ENCODE measurements at regions not wholly inside any gene's neighbourhood (a gene's known extent, or its start where the extent isn't known, plus 50 kb on each side); places are given as distances from the start of the nearest gene placed in this dataset.

- DNase-seq, result no peak
- H3K27ac Mint-ChIP-seq, result no peak overlapping the region
- no CpG with 5 or more reads among the region's 3 CpGs for WGBS (ENCODE audit: extremely low coverage, insufficient read length, low lambda C conversion rate)
Measured at GRCh38 chr1:63721531-63722189, 52.2 kb upstream of the ROR1 start.

More at GRCh38 chr1:63721531-63722189, 52.2 kb upstream of the ROR1 start:
- Histone ChIP-seq H3K4ac (ENCODE audit: low read depth, low read length) (no peak overlapping the region), H3K27ac (ENCODE audit: insufficient read length, low read depth, low read length) (no peak overlapping the region), H3K23ac (ENCODE audit: insufficient read length, low read depth, low read length) (no peak overlapping the region), H2BK12ac (ENCODE audit: insufficient read length, low read depth, low read length) (no peak overlapping the region), H2BK20ac (ENCODE audit: low read depth, low read length, poor library complexity, severe bottlenecking) (no peak overlapping the region), H3K18ac (ENCODE audit: insufficient read length, low read depth, low read length) (no peak overlapping the region), H2AK5ac (ENCODE audit: insufficient read length, low read length) (no peak overlapping the region), H4K91ac (ENCODE audit: insufficient read length, low read depth, low read length) (no peak overlapping the region), H4K5ac (ENCODE audit: insufficient read length, low read depth, low read length) (no peak overlapping the region), H3K9me3 (ENCODE audit: control insufficient read depth, low read depth, low read length) (no peaks in the 10 kb centered on the region), H3K79me2 (ENCODE audit: insufficient read depth, low read length) (no peaks in the 10 kb centered on the region), H4K8ac (replicated peaks; ENCODE audit: insufficient read length, low read depth, low read length) (no peak overlapping the region), H3K4me2 (ENCODE audit: insufficient read depth, insufficient read length, low read length) (no peak overlapping the region), H3K9ac (ENCODE audit: extremely low read depth, insufficient read length, low read length) (no peak overlapping the region), H3K4me1 (ENCODE audit: insufficient read depth, low read length) (peaks cover 8% of the 10 kb centered on the region; the same call in 1 of the 2 replicates), H2AFZ (ENCODE audit: low read length) (no peak overlapping the region), H4K20me1 (ENCODE audit: control insufficient read depth, insufficient read depth, insufficient read length) (no peaks in the 10 kb centered on the region), H3K56ac (ENCODE audit: insufficient read length, low read depth, low read length) (no peak overlapping the region), H2BK15ac (ENCODE audit: low read depth, low read length) (no peak overlapping the region), H3K27me3 (ENCODE audit: insufficient read depth, low read length) (no peaks in the 10 kb centered on the region), H3K14ac (ENCODE audit: insufficient read depth, low read length) (no peak overlapping the region), H3K79me1 (ENCODE audit: insufficient read depth, low read depth, low read length, poor library complexity, severe bottlenecking) (no peaks in the 10 kb centered on the region), H2BK120ac (ENCODE audit: low read depth, low read length, poor library complexity, severe bottlenecking) (no peak overlapping the region), H3T11ph (ENCODE audit: low read length) (no peak overlapping the region), H3K23me2 (ENCODE audit: insufficient read length, low read depth, low read length, poor library complexity, severe bottlenecking) (no peaks in the 10 kb centered on the region), H2BK5ac (ENCODE audit: insufficient read length, low read length) (no peak overlapping the region)
- H3K4me1 Mint-ChIP-seq, result peaks cover 19 to 22% of the 10 kb centered on the region in 2 experiments
- H3K27me3 Mint-ChIP-seq (ENCODE audit: low read depth), result no peaks in the 10 kb centered on the region; the same call in 1 of the 2 replicates
- no peaks in the 10 kb centered on the region for H3K9me3 Mint-ChIP-seq
- TF ChIP-seq CTCF (conservative IDR thresholded peaks at IDR 0.05), result no peak
- H3K36me3 Mint-ChIP-seq (ENCODE audit: insufficient read depth in 1 of 3, low read depth in 3 of 3), result no peaks in the 10 kb centered on the region
- H3K4me3 Mint-ChIP-seq, result no peak overlapping the region

All from H9 (cell line).